K562 (cell line): ENCODE measurements at regions not wholly inside any gene's neighbourhood (a gene's known extent, or its start where the extent isn't known, plus 50 kb on each side); places are given as distances from the start of the nearest gene placed in this dataset.

Experiments
- ATAC-seq: fragments of 200-7000 bp; cut with Tn5 transposase; 3 replicates; pipeline ENCODE4 v1.9.1; 2020; ENCODE audit warnings: moderate library complexity
- BruUV-seq: library from RNA; stranded (reverse); fragments of 400-500 nt; replicated peaks from 2 replicates; lab custom pipeline; 2021; lab: Mats Ljungman, UMichigan
- CTCF ChIA-PET: fragments of 300-600 bp; formaldehyde crosslinking; extraction: SDS; loops from one replicate; lab custom pipeline; 2021; ENCODE audit warnings: low intra/inter-chr PET ratio; lab: Yijun Ruan, JAX
- POLR2A ChIA-PET: fragments of 300-600, 350-650 bp; sonication (Branson Sonifier 250); formaldehyde crosslinking; extraction: SDS; loops from one replicate; lab custom pipeline; 2021; ENCODE audit warnings: antibody characterized with exemption, inconsistent platforms; lab: Yijun Ruan, JAX
- DNase-seq, 4 experiments: peaks; one replicate each; pipeline versions ENCODE4 v3.0.0 to v3.0.0-alpha.2; 2011 to 2018; ENCODE audit warnings: low spot score in 3 of 4, mixed read lengths in 3 of 4; ENCODE audit errors: extremely low read depth in 1 of 4
- FAIRE-seq: peaks from 2 replicates; lab custom pipeline; 2011; peaks lifted over from hg19 to GRCh38; lab: Jason Lieb, UNC
- H2AFZ ChIP-seq: 2 replicates; pipeline ENCODE4 v1.6.0; 2011; ENCODE audit warnings: low read depth, low read length, control low read depth, inconsistent platforms
- H3K27ac ChIP-seq: fragments of 200-600 bp; 3 replicates; pipeline ENCODE4 v1.8.0; 2011; ENCODE audit warnings: low read depth, mild to moderate bottlenecking, control low read depth, inconsistent platforms, low read length, moderate library complexity, mixed read lengths; ENCODE audit errors: extremely low read depth
- H3K27me3 ChIP-seq, 2 experiments: fragments of 300-600 bp in 1 of 2; 2 replicates in 1 of 2; 3 replicates in 1 of 2; pipeline versions ENCODE4 v1.6.0 to v1.8.0; 2011; ENCODE audit warnings: inconsistent platforms in 2 of 2, low read length in 2 of 2, mild to moderate bottlenecking in 1 of 2, mixed read lengths in 1 of 2, moderate library complexity in 1 of 2; ENCODE audit not compliant: control insufficient read depth in 2 of 2, insufficient read depth in 2 of 2
- H3K36me3 ChIP-seq: fragments of 300-600 bp; 3 replicates; pipeline ENCODE4 v1.8.0; 2011; ENCODE audit warnings: mild to moderate bottlenecking, low read length, inconsistent platforms; ENCODE audit not compliant: control insufficient read depth, insufficient read depth
- H3K4me1 ChIP-seq, 2 experiments: fragments of 200-600 bp in 1 of 2; replicated peaks in 1 of 2; 2 replicates in 1 of 2; 3 replicates in 1 of 2; pipeline versions ENCODE4 v1.5.1 to v1.8.0; 2011; ENCODE audit warnings: inconsistent platforms in 2 of 2, low read length in 2 of 2, mild to moderate bottlenecking in 1 of 2, mixed read lengths in 1 of 2, moderate library complexity in 1 of 2; ENCODE audit not compliant: control insufficient read depth in 2 of 2, insufficient read depth in 2 of 2
- H3K4me2 ChIP-seq: 2 replicates; pipeline ENCODE4 v1.6.1; 2011; ENCODE audit warnings: low read length, control low read depth, inconsistent platforms, mixed read lengths; ENCODE audit not compliant: insufficient read depth
- H3K4me3 ChIP-seq: fragments of 200-600 bp; sonication (generic), shearing (Covaris generic); 2 replicates; pipeline ENCODE4 v1.5.1; 2016; ENCODE audit warnings: control low read depth, inconsistent platforms
- H3K79me2 ChIP-seq: fragments of 200-600 bp; 3 replicates; pipeline ENCODE4 v1.8.0; 2011; ENCODE audit warnings: low read length, inconsistent platforms; ENCODE audit not compliant: control insufficient read depth, insufficient read depth
- H3K9ac ChIP-seq, 2 experiments: 2 replicates each; pipeline versions ENCODE4 v1.6.0 to v1.6.1; 2011; ENCODE audit warnings: low read depth in 2 of 2, low read length in 2 of 2, control low read depth in 1 of 2, inconsistent platforms in 1 of 2, mild to moderate bottlenecking in 1 of 2, mixed read lengths in 1 of 2; ENCODE audit not compliant: insufficient read depth in 1 of 2
- H3K9me1 ChIP-seq: one replicate; pipeline ENCODE4 v1.6.0; 2011; ENCODE audit warnings: inconsistent platforms, mild to moderate bottlenecking, low read length, moderate library complexity; ENCODE audit not compliant: control insufficient read depth, insufficient read depth
- H3K9me3 ChIP-seq: replicated peaks from 2 replicates; pipeline ENCODE4 v1.5.1; 2011; ENCODE audit warnings: low read depth, low read length, inconsistent platforms; ENCODE audit not compliant: control insufficient read depth, insufficient read depth
- H4K20me1 ChIP-seq: replicated peaks from 2 replicates; pipeline ENCODE4 v1.6.1; 2011; ENCODE audit warnings: low read length, inconsistent platforms, mixed read lengths; ENCODE audit not compliant: control insufficient read depth, insufficient read depth
- ARID2 ChIP-seq: fragments of 450-650 bp; IDR thresholded peaks from 2 replicates; pipeline ENCODE4 v1.6.1; 2017; ENCODE audit warnings: antibody characterized with exemption, mild to moderate bottlenecking
- DMBX1 ChIP-seq: fragments of 250-450 bp; sonication (Bioruptor Pico); IDR thresholded peaks from 2 replicates; pipeline ENCODE4 v1.8.0; 2022; ENCODE audit warnings: inconsistent platforms, mild to moderate bottlenecking, moderate library complexity, borderline replicate concordance
- EP400 ChIP-seq: fragments of 450-650 bp; IDR thresholded peaks from 2 replicates; pipeline ENCODE4 v1.6.1; 2017; ENCODE audit warnings: antibody characterized with exemption, mild to moderate bottlenecking, moderate library complexity
- ETV5 ChIP-seq: sonication (generic); formaldehyde crosslinking; IDR thresholded peaks from 2 replicates; pipeline ENCODE4 v1.4.0; 2020; ENCODE audit warnings: low read depth, mild to moderate bottlenecking, missing genetic modification reagents
- HDAC2 ChIP-seq: fragments of 450-650 bp; IDR thresholded peaks from 2 replicates; pipeline ENCODE4 v1.6.1; 2016; ENCODE audit warnings: mild to moderate bottlenecking
- KHSRP ChIP-seq: fragments of 450-650 bp; IDR thresholded peaks from 2 replicates; pipeline ENCODE4 v1.6.1; 2017
- MCM2 ChIP-seq: fragments of 450-650 bp; IDR thresholded peaks from 2 replicates; pipeline ENCODE4 v1.6.1; 2017; ENCODE audit warnings: low read depth, mild to moderate bottlenecking
- MEF2D ChIP-seq: conservative IDR thresholded peaks from 2 replicates; pipeline ENCODE4 v1.6.1; 2016; ENCODE audit warnings: low read depth, missing genetic modification characterization, missing compliant biosample characterization
- NCOA4 ChIP-seq: fragments of 450-650 bp; IDR thresholded peaks from 2 replicates; pipeline ENCODE4 v1.6.1; 2018; ENCODE audit warnings: mild to moderate bottlenecking; ENCODE audit not compliant: partially characterized antibody
- NCOA6 ChIP-seq: fragments of 450-650 bp; IDR thresholded peaks from 2 replicates; pipeline ENCODE4 v1.6.1; 2017; ENCODE audit warnings: mild to moderate bottlenecking
- NR2C1 ChIP-seq, 2 experiments: fragments of 450-650 bp; IDR thresholded peaks; 2 replicates each; pipeline ENCODE4 v1.6.1; 2017; ENCODE audit warnings: mild to moderate bottlenecking in 2 of 2, antibody characterized with exemption in 1 of 2, inconsistent platforms in 1 of 2, missing compliant biosample characterization in 1 of 2, missing genetic modification characterization in 1 of 2
- ZBTB43 ChIP-seq: sonication (generic); formaldehyde crosslinking; IDR thresholded peaks from 2 replicates; pipeline ENCODE4 v1.8.0; 2023; ENCODE audit warnings: mild to moderate bottlenecking, missing genetic modification reagents
- ZC3H4 ChIP-seq: sonication (generic); formaldehyde crosslinking; IDR thresholded peaks from 2 replicates; pipeline ENCODE4 v1.9.0; 2021; ENCODE audit warnings: missing genetic modification reagents, borderline replicate concordance
- ZNF57 ChIP-seq: fragments of 450-650 bp; formaldehyde crosslinking; IDR thresholded peaks from 2 replicates; pipeline ENCODE4 v1.4.0; 2020; ENCODE audit warnings: mild to moderate bottlenecking, moderate library complexity
- WGBS: fragments of 100-300 bp; shearing (Covaris generic); methylation state at CpG from one replicate; pipeline ENCODE4 v1.1.6; 2016; ENCODE audit warnings: low coverage, mixed read lengths; ENCODE audit not compliant: insufficient coverage; ENCODE audit errors: missing lambda C conversion rate; 5-methylcytosine and 5-hydroxymethylcytosine counted together
- in situ Hi-C: fragments of 300-500 bp; cut with MboI; formaldehyde crosslinking; loops from 4 replicates; pipeline ENCODE4 v1.15.0; 2018; ENCODE audit warnings: inconsistent platforms, mixed read lengths
- intact Hi-C: fragments of 100-400 bp; cut with micrococcal nuclease; formaldehyde crosslinking; loops from 2 replicates; pipeline ENCODE4 v1.14.2; 2022
- TF ChIP-seq, protein P1 (sequence below): fragments of 250-450 bp; sonication (Bioruptor Pico); IDR thresholded peaks from 2 replicates; pipeline ENCODE4 v1.8.0; 2022; ENCODE audit warnings: moderate library complexity, mild to moderate bottlenecking, inconsistent platforms
- TF ChIP-seq, protein P2 (sequence below): fragments of 450-650 bp; IDR thresholded peaks from one replicate; pipeline ENCODE4 v1.6.1; 2018; ENCODE audit warnings: mild to moderate bottlenecking, moderate library complexity; ENCODE audit not compliant: partially characterized antibody
- TF ChIP-seq, protein P3 (sequence below), 2 experiments: fragments of 200-800 bp in 1 of 2; sonication (Bioruptor generic) in 1 of 2; sonication (generic) in 1 of 2; formaldehyde crosslinking in 1 of 2; IDR thresholded peaks in 1 of 2; conservative IDR thresholded peaks in 1 of 2; 2 replicates each; pipeline versions ENCODE4 v1.5.0 to v1.6.1; 2016 to 2020; ENCODE audit warnings: missing compliant biosample characterization in 1 of 2, missing genetic modification characterization in 1 of 2, missing genetic modification reagents in 1 of 2

- Histone ChIP-seq H2AFZ (no peak overlapping the region), H3K9me1 (no peaks in the 10 kb centered on the region), H3K9ac (no peak overlapping the region), H3K27me3 (no peaks in the 10 kb centered on the region), H3K4me1 (no peaks in the 10 kb centered on the region), H3K36me3 (no peaks in the 10 kb centered on the region), H4K20me1 (no peaks in the 10 kb centered on the region), H3K4me3 (no peak overlapping the region), H3K79me2 (no peaks in the 10 kb centered on the region), H3K4me2 (no peak overlapping the region), H3K27ac (no peak overlapping the region), H3K9me3 (no peaks in the 10 kb centered on the region)
- in situ Hi-C loops = no loop called here
- intact Hi-C loops = no loop called here
- DNase-seq (no peak), ATAC-seq (no peak), FAIRE-seq (no peak)
- no TSS peak for BruUV-seq
- ChIA-PET CTCF (no interaction called here), POLR2A (no interaction called here)
- 0% methylated on average over 1 of the region's 1 CpG for WGBS
- TF ChIP-seq NCOA4 (no peak), KHSRP (no peak), DMBX1 (CRISPR knock-in tag) (no peak), HDAC2 (no peak), ZC3H4 (CRISPR knock-in tag) (no peak), MCM2 (no peak), ZNF57 (no peak), ZBTB43 (no peak), EP400 (no peak), NR2C1 (IDR thresholded peaks at IDR 0.05) (no peak), NR2C1 (tag; IDR thresholded peaks at IDR 0.05) (no peak), ARID2 (no peak), NCOA6 (no peak), ETV5 (no peak), MEF2D (no peak)
- TF ChIP-seq, protein P1, sequence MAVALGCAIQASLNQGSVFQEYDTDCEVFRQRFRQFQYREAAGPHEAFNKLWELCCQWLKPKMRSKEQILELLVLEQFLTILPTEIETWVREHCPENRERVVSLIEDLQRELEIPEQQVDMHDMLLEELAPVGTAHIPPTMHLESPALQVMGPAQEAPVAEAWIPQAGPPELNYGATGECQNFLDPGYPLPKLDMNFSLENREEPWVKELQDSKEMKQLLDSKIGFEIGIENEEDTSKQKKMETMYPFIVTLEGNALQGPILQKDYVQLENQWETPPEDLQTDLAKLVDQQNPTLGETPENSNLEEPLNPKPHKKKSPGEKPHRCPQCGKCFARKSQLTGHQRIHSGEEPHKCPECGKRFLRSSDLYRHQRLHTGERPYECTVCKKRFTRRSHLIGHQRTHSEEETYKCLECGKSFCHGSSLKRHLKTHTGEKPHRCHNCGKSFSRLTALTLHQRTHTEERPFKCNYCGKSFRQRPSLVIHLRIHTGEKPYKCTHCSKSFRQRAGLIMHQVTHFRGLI (CRISPR knock-in tag) = no peak
- TF ChIP-seq, protein P2, sequence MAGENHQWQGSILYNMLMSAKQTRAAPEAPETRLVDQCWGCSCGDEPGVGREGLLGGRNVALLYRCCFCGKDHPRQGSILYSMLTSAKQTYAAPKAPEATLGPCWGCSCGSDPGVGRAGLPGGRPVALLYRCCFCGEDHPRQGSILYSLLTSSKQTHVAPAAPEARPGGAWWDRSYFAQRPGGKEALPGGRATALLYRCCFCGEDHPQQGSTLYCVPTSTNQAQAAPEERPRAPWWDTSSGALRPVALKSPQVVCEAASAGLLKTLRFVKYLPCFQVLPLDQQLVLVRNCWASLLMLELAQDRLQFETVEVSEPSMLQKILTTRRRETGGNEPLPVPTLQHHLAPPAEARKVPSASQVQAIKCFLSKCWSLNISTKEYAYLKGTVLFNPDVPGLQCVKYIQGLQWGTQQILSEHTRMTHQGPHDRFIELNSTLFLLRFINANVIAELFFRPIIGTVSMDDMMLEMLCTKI = no peak
- TF ChIP-seq, protein P3, sequence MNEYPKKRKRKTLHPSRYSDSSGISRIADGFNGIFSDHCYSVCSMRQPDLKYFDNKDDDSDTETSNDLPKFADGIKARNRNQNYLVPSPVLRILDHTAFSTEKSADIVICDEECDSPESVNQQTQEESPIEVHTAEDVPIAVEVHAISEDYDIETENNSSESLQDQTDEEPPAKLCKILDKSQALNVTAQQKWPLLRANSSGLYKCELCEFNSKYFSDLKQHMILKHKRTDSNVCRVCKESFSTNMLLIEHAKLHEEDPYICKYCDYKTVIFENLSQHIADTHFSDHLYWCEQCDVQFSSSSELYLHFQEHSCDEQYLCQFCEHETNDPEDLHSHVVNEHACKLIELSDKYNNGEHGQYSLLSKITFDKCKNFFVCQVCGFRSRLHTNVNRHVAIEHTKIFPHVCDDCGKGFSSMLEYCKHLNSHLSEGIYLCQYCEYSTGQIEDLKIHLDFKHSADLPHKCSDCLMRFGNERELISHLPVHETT (CRISPR knock-in tag; conservative IDR thresholded peaks at IDR 0.05 in 1 of 2, IDR thresholded peaks at IDR 0.05 in 1 of 2) = no peak
Observed at GRCh38 chr10:36114141-36114540, 472.0 kb upstream of the FZD8 start.
